ENCODE measurements at regions not wholly inside any gene's neighbourhood (a gene's known extent, or its start where the extent isn't known, plus 50 kb on each side); places are given as distances from the start of the nearest gene placed in this dataset.

- DNase-seq (ENCODE audit: extremely low read depth in 1 of 2, low read depth in 1 of 2), result no peak
These were observed 137.0 kb upstream of the LIPC start for GRCh38 chr15:58294681-58295254.

GRCh38 chr15:58295637-58296215, 136.1 kb upstream of the LIPC start:
- no peak for DNase-seq (ENCODE audit: extremely low read depth in 1 of 2, low read depth in 1 of 2)

GRCh38 chr15:58296276-58296675, 135.5 kb upstream of the LIPC start:
- no peak for DNase-seq (ENCODE audit: extremely low read depth in 1 of 2, low read depth in 1 of 2)

GRCh38 chr15:58297639-58298038, 134.2 kb upstream of the LIPC start:
- no peak for DNase-seq (ENCODE audit: extremely low read depth in 1 of 2, low read depth in 1 of 2)

GRCh38 chr15:58298879-58299850, 132.6 kb upstream of the LIPC start:
- DNase-seq (ENCODE audit: extremely low read depth in 1 of 2, low read depth in 1 of 2), result no peak

- DNase-seq (ENCODE audit: extremely low read depth in 1 of 2, low read depth in 1 of 2), result no peak
These were observed 129.0 kb upstream of the LIPC start for GRCh38 chr15:58302832-58303231.

- no peak for DNase-seq (ENCODE audit: extremely low read depth in 1 of 2, low read depth in 1 of 2)
These were observed 128.6 kb upstream of the LIPC start for GRCh38 chr15:58303236-58303635.

GRCh38 chr15:58306591-58307312, 125.0 kb upstream of the LIPC start:
- DNase-seq (ENCODE audit: extremely low read depth in 1 of 2, low read depth in 1 of 2), result no peak

- no peak for DNase-seq (ENCODE audit: extremely low read depth in 1 of 2, low read depth in 1 of 2)
These were observed 124.4 kb upstream of the LIPC start for GRCh38 chr15:58307313-58307961.

- DNase-seq (ENCODE audit: extremely low read depth in 1 of 2, low read depth in 1 of 2), result no peak
These were observed 122.9 kb upstream of the LIPC start for GRCh38 chr15:58308742-58309355.

GRCh38 chr15:58309963-58310928, 121.5 kb upstream of the LIPC start:
- no peak for DNase-seq (ENCODE audit: extremely low read depth in 1 of 2, low read depth in 1 of 2)

DNA sequence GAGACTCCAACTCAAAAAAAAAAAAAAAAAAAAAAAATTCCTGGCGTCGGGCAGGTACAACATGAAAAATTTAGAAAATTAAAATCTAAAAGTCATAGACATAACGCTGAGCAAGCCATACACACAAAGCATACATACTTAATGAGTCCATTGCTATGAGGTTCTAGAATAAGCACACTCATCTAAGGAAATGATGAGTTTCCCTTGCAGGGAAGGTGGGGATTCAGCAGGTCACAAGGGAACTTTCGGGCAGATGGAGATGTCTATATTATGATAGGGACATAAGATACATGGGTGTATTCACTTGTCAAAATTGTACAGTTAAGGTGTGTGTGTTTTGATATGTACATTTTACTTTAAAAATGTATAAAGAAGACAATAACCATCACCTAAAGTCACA, 120.2 kb upstream of the LIPC start:
- DNase-seq (ENCODE audit: extremely low read depth in 1 of 2, low read depth in 1 of 2), result no peak

DNA sequence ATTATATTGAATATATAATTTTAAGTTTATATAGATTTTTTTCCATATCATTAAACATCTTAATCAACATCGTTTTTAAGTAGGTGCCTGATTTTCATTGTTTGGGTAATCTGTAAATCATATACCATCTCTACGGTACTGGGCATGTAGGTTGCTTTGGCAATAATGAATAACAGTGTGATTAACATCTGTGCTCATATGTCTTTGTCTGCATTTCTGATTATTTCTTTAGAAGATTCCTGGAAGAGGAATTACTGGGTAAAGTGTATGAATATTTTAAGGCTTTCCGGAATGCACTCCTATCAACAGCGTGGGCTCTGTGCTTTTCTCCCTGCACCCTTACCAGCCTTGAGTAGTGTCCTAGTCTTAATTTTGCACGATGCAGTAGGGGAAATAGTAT, 119.8 kb upstream of the LIPC start:
- no peak for DNase-seq (ENCODE audit: extremely low read depth in 1 of 2, low read depth in 1 of 2)

GRCh38 chr15:58313304-58313703, 118.5 kb upstream of the LIPC start:
- no peak for DNase-seq (ENCODE audit: extremely low read depth in 1 of 2, low read depth in 1 of 2)

GRCh38 chr15:58313810-58314592, 117.8 kb upstream of the LIPC start:
- no peak for DNase-seq (ENCODE audit: extremely low read depth in 1 of 2, low read depth in 1 of 2)

GRCh38 chr15:58314593-58315216, 117.1 kb upstream of the LIPC start:
- DNase-seq (ENCODE audit: extremely low read depth in 1 of 2, low read depth in 1 of 2), result no peak

DNA sequence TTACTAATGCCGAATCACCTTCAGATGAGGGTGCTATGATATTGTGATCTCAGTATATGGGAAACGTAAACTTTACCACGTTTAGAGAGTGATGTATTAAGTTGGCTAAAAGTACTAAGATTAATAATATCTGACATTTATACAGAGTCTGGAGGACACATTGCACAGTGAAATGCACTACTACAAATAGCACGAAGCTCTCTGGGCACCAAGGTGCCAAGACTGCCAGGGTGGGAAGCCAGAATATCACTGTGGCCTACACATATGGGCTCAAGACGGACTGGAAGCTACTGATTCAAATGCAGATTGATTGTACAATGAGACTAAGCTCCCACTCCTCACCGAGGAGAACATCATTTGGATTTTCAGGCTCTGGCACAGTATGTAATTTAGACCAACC, 113.3 kb upstream of the LIPC start:
- DNase-seq (ENCODE audit: extremely low read depth in 1 of 2, low read depth in 1 of 2), result no peak

DNA sequence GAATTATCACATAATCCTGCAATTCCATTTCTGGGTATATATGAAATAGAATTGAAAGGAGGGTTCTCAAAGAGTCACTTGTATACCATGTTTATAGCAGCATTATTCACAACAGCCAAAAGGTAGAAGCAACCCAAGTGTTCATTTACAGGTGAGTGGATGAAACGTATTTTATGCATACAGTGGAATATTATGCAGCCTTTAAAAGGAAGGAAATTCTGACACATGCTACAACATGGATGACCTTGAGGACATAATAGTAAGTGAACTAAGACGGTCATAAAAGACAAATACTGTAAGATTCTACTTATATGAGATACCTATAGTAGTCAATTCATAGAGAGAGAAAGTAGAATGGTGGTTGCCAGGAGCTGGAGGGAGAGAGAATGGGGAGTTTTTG, 110.8 kb upstream of the LIPC start:
- DNase-seq (ENCODE audit: extremely low read depth in 1 of 2, low read depth in 1 of 2), result no peak

Measured in stimulated activated CD8-positive, alpha-beta memory T cell treated with anti-CD3 and anti-CD28 coated beads, Interleukin-7, amount 100 ng/mL, for 48 hours (primary cell).